Calu3 (cell line): ENCODE measurements at regions not wholly inside any gene's neighbourhood (a gene's known extent, or its start where the extent isn't known, plus 50 kb on each side); places are given as distances from the start of the nearest gene placed in this dataset.

ENCODE experiments used
- BruUV-seq: library from RNA; stranded (reverse); fragments of 400-500 nt; replicated peaks from 2 replicates; lab custom pipeline; 2021; lab: Mats Ljungman, UMichigan
- CTCF ChIA-PET: fragments of 300-600 bp; sonication (Branson Sonifier 250); formaldehyde crosslinking; loops from one replicate; lab custom pipeline; 2022; ENCODE audit warnings: antibody characterized with exemption; lab: Charles Lee
- DNase-seq: peaks from one replicate; pipeline ENCODE4 v3.0.0; 2022
- H3K27ac Mint-ChIP-seq: one replicate; pipeline ENCODE4 v1.8.0; 2022; ENCODE audit warnings: mixed read lengths; ENCODE audit not compliant: unreplicated experiment
- H3K27me3 Mint-ChIP-seq: one replicate; pipeline ENCODE4 v1.8.0; 2022; ENCODE audit warnings: mixed read lengths; ENCODE audit not compliant: unreplicated experiment
- H3K36me3 Mint-ChIP-seq: one replicate; pipeline ENCODE4 v1.8.0; 2022; ENCODE audit warnings: mild to moderate bottlenecking, moderate library complexity, mixed read lengths; ENCODE audit not compliant: insufficient read depth, unreplicated experiment
- H3K4me1 Mint-ChIP-seq: one replicate; pipeline ENCODE4 v1.8.0; 2022; ENCODE audit warnings: mild to moderate bottlenecking, low read depth, mixed read lengths; ENCODE audit not compliant: unreplicated experiment
- H3K4me3 Mint-ChIP-seq: one replicate; pipeline ENCODE4 v1.8.0; 2022; ENCODE audit warnings: mild to moderate bottlenecking, low read depth, moderate library complexity, mixed read lengths; ENCODE audit not compliant: unreplicated experiment
- H3K9me3 Mint-ChIP-seq: one replicate; pipeline ENCODE4 v1.8.0; 2022; ENCODE audit warnings: low read depth, mixed read lengths; ENCODE audit not compliant: unreplicated experiment
- CTCF ChIP-seq: fragments of 200-600 bp; IDR thresholded peaks from one replicate; pipeline ENCODE4 v1.8.0; 2022; ENCODE audit warnings: antibody characterized with exemption; ENCODE audit not compliant: unreplicated experiment
- intact Hi-C: fragments of 100-400 bp; cut with micrococcal nuclease; formaldehyde crosslinking; loops from one replicate; pipeline ENCODE4 v1.10.0; 2022; ENCODE audit not compliant: unreplicated experiment

GRCh38 chr4:160217352-160217751 lies 1114.5 kb downstream of the RAPGEF2 start:
- Mint-ChIP-seq H3K27me3 (no peaks in the 10 kb centered on the region), H3K36me3 (no peaks in the 10 kb centered on the region), H3K27ac (no peak overlapping the region), H3K4me3 (no peak overlapping the region), H3K9me3 (peaks cover 3% of the 10 kb centered on the region), H3K4me1 (no peaks in the 10 kb centered on the region)
- DNase-seq: no peak
- intact Hi-C loops: no loop called here
- no peak for TF ChIP-seq CTCF
- CTCF ChIA-PET: no interaction called here
- BruUV-seq: no TSS peak

GRCh38 chr4:160224049-160224448 lies 1121.2 kb downstream of the RAPGEF2 start:
- Mint-ChIP-seq H3K27me3 (no peaks in the 10 kb centered on the region), H3K4me1 (no peaks in the 10 kb centered on the region), H3K9me3 (peaks cover 6% of the 10 kb centered on the region), H3K36me3 (no peaks in the 10 kb centered on the region), H3K27ac (no peak overlapping the region), H3K4me3 (no peak overlapping the region)
- TF ChIP-seq CTCF: no peak
- no peak for DNase-seq
- BruUV-seq: no TSS peak
- intact Hi-C loops: no loop called here
- CTCF ChIA-PET: no interaction called here

GRCh38 chr4:160233141-160233540 lies 1130.3 kb downstream of the RAPGEF2 start:
- Mint-ChIP-seq H3K4me1 (no peaks in the 10 kb centered on the region), H3K27ac (no peak overlapping the region), H3K36me3 (no peaks in the 10 kb centered on the region), H3K9me3 (no peaks in the 10 kb centered on the region), H3K4me3 (no peak overlapping the region), H3K27me3 (no peaks in the 10 kb centered on the region)
- no TSS peak for BruUV-seq
- DNase-seq: no peak
- intact Hi-C loops: no loop called here
- no peak for TF ChIP-seq CTCF
- CTCF ChIA-PET: interaction anchor here (0.7 kb wide), 1 partner anchor 35 kb away, joined by 3 read pairs; no protein-coding TSS in a partner anchor

GRCh38 chr4:160235285-160235684 lies 1132.4 kb downstream of the RAPGEF2 start:
- Mint-ChIP-seq H3K4me1 (no peaks in the 10 kb centered on the region), H3K36me3 (no peaks in the 10 kb centered on the region), H3K27ac (no peak overlapping the region), H3K27me3 (no peaks in the 10 kb centered on the region), H3K9me3 (no peaks in the 10 kb centered on the region), H3K4me3 (no peak overlapping the region)
- intact Hi-C loops: no loop called here
- TF ChIP-seq CTCF: no peak
- CTCF ChIA-PET: no interaction called here
- BruUV-seq: no TSS peak
- no peak for DNase-seq
